ENCODE measurements at regions not wholly inside any gene's neighbourhood (a gene's known extent, or its start where the extent isn't known, plus 50 kb on each side); places are given as distances from the start of the nearest gene placed in this dataset.
A peak's percentile ranks its signal among the peaks of the same experiment; 100 is the strongest.

- intact Hi-C loops (cut with micrococcal nuclease; ENCODE audit: unreplicated experiment) = no loop called here
- Histone ChIP-seq H3K36me3 (ENCODE audit: low read depth) (no peaks in the 10 kb centered on the region), H3K4me3 (no peak overlapping the region), H3K9me2 (ENCODE audit: insufficient read depth) (no peaks in the 10 kb centered on the region), H4K20me1 (ENCODE audit: insufficient read depth) (no peaks in the 10 kb centered on the region), H3K27ac (no peak overlapping the region), H3K4me1 (replicated peaks; ENCODE audit: insufficient read depth) (no peaks in the 10 kb centered on the region), H2AFZ (no peak overlapping the region), H3F3A (ENCODE audit: insufficient read depth, low read depth) (no peaks in the 10 kb centered on the region), H3K27me3 (ENCODE audit: insufficient read depth, low read depth) (no peaks in the 10 kb centered on the region), H3K9me3 (ENCODE audit: insufficient read depth, low read depth) (no peaks in the 10 kb centered on the region), H3K4me2 (no peak overlapping the region), H3K79me2 (ENCODE audit: low read depth) (no peaks in the 10 kb centered on the region)
- CTCF ChIA-PET = no interaction called here
- no TSS peak for BruUV-seq (replicated peaks)
- no peak for TF ChIP-seq EZH2 (IDR thresholded peaks at IDR 0.05; ENCODE audit: low read depth)
- TF ChIP-seq CTCF (conservative IDR thresholded peaks at IDR 0.05) = no peak
- POLR2A ChIA-PET (ENCODE audit: unreplicated experiment) = no interaction called here
- DNase-seq = no peak
Measured at GRCh38 chr2:194765723-194766122, 891.3 kb upstream of the SLC39A10 start.

GRCh38 chr2:194750926-194751325, 906.1 kb upstream of the SLC39A10 start:
- Histone ChIP-seq H3K9me3 (ENCODE audit: insufficient read depth, low read depth) (no peaks in the 10 kb centered on the region), H3K79me2 (ENCODE audit: low read depth) (no peaks in the 10 kb centered on the region), H3K4me1 (replicated peaks; ENCODE audit: insufficient read depth) (no peaks in the 10 kb centered on the region), H3F3A (ENCODE audit: insufficient read depth, low read depth) (no peaks in the 10 kb centered on the region), H3K4me2 (no peak overlapping the region), H4K20me1 (ENCODE audit: insufficient read depth) (no peaks in the 10 kb centered on the region), H3K9me2 (ENCODE audit: insufficient read depth) (no peaks in the 10 kb centered on the region), H3K36me3 (ENCODE audit: low read depth) (no peaks in the 10 kb centered on the region), H3K27me3 (ENCODE audit: insufficient read depth, low read depth) (no peaks in the 10 kb centered on the region), H3K4me3 (no peak overlapping the region), H2AFZ (no peak overlapping the region), H3K27ac (no peak overlapping the region)
- intact Hi-C loops (cut with micrococcal nuclease; ENCODE audit: unreplicated experiment) = no loop called here
- no peak for TF ChIP-seq EZH2 (IDR thresholded peaks at IDR 0.05; ENCODE audit: low read depth)
- ChIA-PET CTCF (no interaction called here), POLR2A (ENCODE audit: unreplicated experiment) (no interaction called here)
- no TSS peak for BruUV-seq (replicated peaks)
- DNase-seq = no peak

GRCh38 chr2:194745557-194746146, 911.4 kb upstream of the SLC39A10 start:
- Histone ChIP-seq H3K4me1 (replicated peaks; ENCODE audit: insufficient read depth) (no peaks in the 10 kb centered on the region), H3K36me3 (ENCODE audit: low read depth) (no peaks in the 10 kb centered on the region), H3K9me3 (ENCODE audit: insufficient read depth, low read depth) (no peaks in the 10 kb centered on the region), H2AFZ (0 out of 2 replicates have a peak overlapping the region, but pooled peaks have one; percentile 22), H3K4me3 (no peak overlapping the region), H3K27me3 (ENCODE audit: insufficient read depth, low read depth) (no peaks in the 10 kb centered on the region), H3K9me2 (ENCODE audit: insufficient read depth) (no peaks in the 10 kb centered on the region), H3K79me2 (ENCODE audit: low read depth) (no peaks in the 10 kb centered on the region), H4K20me1 (ENCODE audit: insufficient read depth) (no peaks in the 10 kb centered on the region), H3F3A (ENCODE audit: insufficient read depth, low read depth) (no peaks in the 10 kb centered on the region), H3K4me2 (no peak overlapping the region), H3K27ac (no peak overlapping the region)
- intact Hi-C loops (cut with micrococcal nuclease; ENCODE audit: unreplicated experiment) = no loop called here
- no TSS peak for BruUV-seq (replicated peaks)
- no peak for TF ChIP-seq CTCF (conservative IDR thresholded peaks at IDR 0.05)
- TF ChIP-seq EZH2 (IDR thresholded peaks at IDR 0.05; ENCODE audit: low read depth) = no peak
- CTCF ChIA-PET = no interaction called here
- DNase-seq = no peak
- POLR2A ChIA-PET (ENCODE audit: unreplicated experiment) = no interaction called here

- Histone ChIP-seq H3K9me2 (ENCODE audit: insufficient read depth) (no peaks in the 10 kb centered on the region), H3K4me3 (no peak overlapping the region), H3K9me3 (ENCODE audit: insufficient read depth, low read depth) (no peaks in the 10 kb centered on the region), H3K79me2 (ENCODE audit: low read depth) (no peaks in the 10 kb centered on the region), H2AFZ (no peak overlapping the region), H3K27ac (no peak overlapping the region), H3K4me1 (replicated peaks; ENCODE audit: insufficient read depth) (no peaks in the 10 kb centered on the region), H3F3A (ENCODE audit: insufficient read depth, low read depth) (no peaks in the 10 kb centered on the region), H3K4me2 (no peak overlapping the region), H3K36me3 (ENCODE audit: low read depth) (no peaks in the 10 kb centered on the region), H3K27me3 (ENCODE audit: insufficient read depth, low read depth) (no peaks in the 10 kb centered on the region), H4K20me1 (ENCODE audit: insufficient read depth) (no peaks in the 10 kb centered on the region)
- intact Hi-C loops (cut with micrococcal nuclease; ENCODE audit: unreplicated experiment) = no loop called here
- no TSS peak for BruUV-seq (replicated peaks)
- ChIA-PET POLR2A (ENCODE audit: unreplicated experiment) (no interaction called here), CTCF (no interaction called here)
- TF ChIP-seq EZH2 (IDR thresholded peaks at IDR 0.05; ENCODE audit: low read depth) (no peak), CTCF (conservative IDR thresholded peaks at IDR 0.05) (no peak)
- DNase-seq = no peak
Measured at GRCh38 chr2:194742706-194743105, 914.3 kb upstream of the SLC39A10 start.

Measured in PC-9 (cell line).